HEK293 (cell line): ENCODE measurements at regions not wholly inside any gene's neighbourhood (a gene's known extent, or its start where the extent isn't known, plus 50 kb on each side); places are given as distances from the start of the nearest gene placed in this dataset.

ENCODE experiments used
- CTCF ChIA-PET: fragments of 350-600 bp; formaldehyde crosslinking; extraction: SDS; loops from one replicate; lab custom pipeline; 2021; ENCODE audit warnings: antibody characterized with exemption; lab: Yijun Ruan, JAX
- POLR2A ChIA-PET: fragments of 300-600 bp; formaldehyde crosslinking; extraction: SDS; loops from one replicate; lab custom pipeline; 2020; ENCODE audit warnings: antibody characterized with exemption, inconsistent platforms; lab: Yijun Ruan, JAX
- H3K27ac ChIP-seq: fragments of 200-500 bp; sonication (Bioruptor generic); 2 replicates; pipeline ENCODE4 v1.5.1; 2014; ENCODE audit warnings: low read depth, low read length, control low read depth, inconsistent platforms; ENCODE audit errors: extremely low read depth
- H3K36me3 ChIP-seq, 2 experiments: fragments of 200-500 bp in 1 of 2; sonication (Bioruptor generic) in 1 of 2; 1 replicate in 1 of 2; 2 replicates in 1 of 2; pipeline ENCODE4 v1.5.1; 2014 to 2017; ENCODE audit warnings: inconsistent platforms in 2 of 2, low read length in 2 of 2; ENCODE audit not compliant: control insufficient read depth in 2 of 2, insufficient read depth in 1 of 2
- H3K4me1 ChIP-seq: fragments of 200-500 bp; sonication (Bioruptor generic); 2 replicates; pipeline ENCODE4 v1.5.1; 2014; ENCODE audit warnings: mild to moderate bottlenecking, low read length, inconsistent platforms; ENCODE audit not compliant: control insufficient read depth, insufficient read depth
- H3K4me3 ChIP-seq: 2 replicates; pipeline ENCODE4 v1.5.1; 2011; ENCODE audit warnings: low read depth, mild to moderate bottlenecking, control low read depth, low read length, moderate library complexity
- H3K9me3 ChIP-seq: fragments of 200-500 bp; sonication (Bioruptor generic); 2 replicates; pipeline ENCODE4 v1.5.1; 2014; ENCODE audit warnings: low read depth, low read length, inconsistent platforms; ENCODE audit not compliant: control insufficient read depth, insufficient read depth
- GLI2 ChIP-seq: fragments of 450-650 bp; formaldehyde crosslinking; IDR thresholded peaks from 2 replicates; pipeline ENCODE4; 2017; ENCODE audit warnings: missing biosample characterization, missing genetic modification characterization, low read depth, borderline replicate concordance
- HOXA7 ChIP-seq: sonication (generic); formaldehyde crosslinking; IDR thresholded peaks from 2 replicates; pipeline ENCODE4 v1.8.1; 2022; ENCODE audit warnings: missing genetic modification reagents, borderline replicate concordance
- HOXD13 ChIP-seq: sonication (generic); formaldehyde crosslinking; IDR thresholded peaks from 2 replicates; pipeline ENCODE4 v1.8.0; 2022; ENCODE audit warnings: missing genetic modification reagents, borderline replicate concordance
- PBX3 ChIP-seq: sonication (generic); formaldehyde crosslinking; IDR thresholded peaks from 2 replicates; pipeline ENCODE4 v1.8.1; 2022; ENCODE audit warnings: mild to moderate bottlenecking, moderate library complexity, missing genetic modification reagents
- TRIM28 ChIP-seq: IDR thresholded peaks from 2 replicates; pipeline ENCODE4 v1.6.1; 2011; ENCODE audit warnings: low read length, control low read depth, borderline replicate concordance
- ZBTB20 ChIP-seq: fragments of 450-650 bp; formaldehyde crosslinking; IDR thresholded peaks from 2 replicates; pipeline ENCODE4 v1.5.1; 2016; ENCODE audit warnings: missing biosample characterization, missing genetic modification characterization
- ZBTB44 ChIP-seq: fragments of 450-650 bp; IDR thresholded peaks from 2 replicates; pipeline ENCODE4 v1.5.1; 2018; ENCODE audit warnings: missing biosample characterization, mild to moderate bottlenecking, missing genetic modification characterization
- ZBTB49 ChIP-seq: fragments of 450-650 bp; formaldehyde crosslinking; IDR thresholded peaks from 2 replicates; pipeline ENCODE4 v1.5.1; 2016; ENCODE audit warnings: missing biosample characterization, missing genetic modification characterization, low read depth
- ZNF133 ChIP-seq: fragments of 450-650 bp; formaldehyde crosslinking; IDR thresholded peaks from 2 replicates; pipeline ENCODE4 v1.5.1; 2016; ENCODE audit warnings: missing biosample characterization, missing genetic modification characterization
- ZNF174 ChIP-seq: fragments of 450-650 bp; formaldehyde crosslinking; IDR thresholded peaks from 2 replicates; pipeline ENCODE4 v1.5.0; 2017; ENCODE audit warnings: missing biosample characterization, mild to moderate bottlenecking, missing genetic modification characterization
- ZNF214 ChIP-seq: fragments of 450-650 bp; formaldehyde crosslinking; IDR thresholded peaks from 2 replicates; pipeline ENCODE4 v1.5.1; 2017; ENCODE audit warnings: missing biosample characterization, mild to moderate bottlenecking, missing genetic modification characterization, borderline replicate concordance
- ZNF223 ChIP-seq: fragments of 450-650 bp; formaldehyde crosslinking; IDR thresholded peaks from 2 replicates; pipeline ENCODE4 v1.5.1; 2016; ENCODE audit warnings: missing biosample characterization, missing genetic modification characterization
- ZNF248 ChIP-seq: fragments of 450-650 bp; formaldehyde crosslinking; IDR thresholded peaks from 2 replicates; pipeline ENCODE4 v1.5.1; 2017; ENCODE audit warnings: missing biosample characterization, missing genetic modification characterization
- ZNF302 ChIP-seq: fragments of 450-650 bp; formaldehyde crosslinking; IDR thresholded peaks from 2 replicates; pipeline ENCODE4 v1.5.1; 2016; ENCODE audit warnings: missing biosample characterization, missing genetic modification characterization, low read depth
- ZNF324 ChIP-seq: fragments of 450-650 bp; formaldehyde crosslinking; IDR thresholded peaks from 2 replicates; pipeline ENCODE4 v1.5.1; 2016; ENCODE audit warnings: missing biosample characterization, missing genetic modification characterization
- ZNF404 ChIP-seq: fragments of 450-650 bp; formaldehyde crosslinking; IDR thresholded peaks from 2 replicates; pipeline ENCODE4 v1.5.1; 2017; ENCODE audit warnings: missing biosample characterization, missing genetic modification characterization
- ZNF423 ChIP-seq: fragments of 450-650 bp; formaldehyde crosslinking; IDR thresholded peaks from 2 replicates; pipeline ENCODE4 v1.5.1; 2016; ENCODE audit warnings: missing biosample characterization, missing genetic modification characterization
- ZNF48 ChIP-seq: fragments of 450-650 bp; formaldehyde crosslinking; IDR thresholded peaks from 2 replicates; pipeline ENCODE4 v1.5.1; 2016; ENCODE audit warnings: missing biosample characterization, missing genetic modification characterization
- ZNF510 ChIP-seq: fragments of 450-650 bp; formaldehyde crosslinking; IDR thresholded peaks from 2 replicates; pipeline ENCODE4 v1.5.1; 2018; ENCODE audit warnings: mild to moderate bottlenecking, missing genetic modification characterization, missing biosample characterization; ENCODE audit not compliant: insufficient replicate concordance
- ZNF544 ChIP-seq: fragments of 450-650 bp; formaldehyde crosslinking; IDR thresholded peaks from 2 replicates; pipeline ENCODE4 v1.5.0; 2017; ENCODE audit warnings: missing biosample characterization, missing genetic modification characterization
- ZNF580 ChIP-seq: fragments of 450-650 bp; formaldehyde crosslinking; IDR thresholded peaks from 2 replicates; pipeline ENCODE4 v1.5.1; 2016; ENCODE audit warnings: missing biosample characterization, missing genetic modification characterization
- ZNF658 ChIP-seq: fragments of 450-650 bp; formaldehyde crosslinking; IDR thresholded peaks from 2 replicates; pipeline ENCODE4; 2016; ENCODE audit warnings: missing biosample characterization, missing genetic modification characterization
- ZNF660 ChIP-seq: fragments of 450-650 bp; IDR thresholded peaks from 2 replicates; pipeline ENCODE4 v1.5.1; 2018; ENCODE audit warnings: missing biosample characterization, mild to moderate bottlenecking, missing genetic modification characterization
- ZSCAN23 ChIP-seq: fragments of 450-650 bp; formaldehyde crosslinking; IDR thresholded peaks from 2 replicates; pipeline ENCODE4 v1.5.1; 2016; ENCODE audit warnings: missing biosample characterization, missing genetic modification characterization

- TF ChIP-seq ZNF660 (no peak), ZBTB49 (no peak), ZBTB44 (tag by site-specific recombination) (no peak), ZSCAN23 (tag by site-specific recombination) (no peak), ZNF214 (no peak), ZNF544 (no peak), HOXA7 (CRISPR knock-in tag) (no peak)
- POLR2A ChIA-PET = no interaction called here
- CTCF ChIA-PET = interaction anchor here (0.7 kb wide), 1 partner anchor 220 kb away, joined by 3 read pairs; no protein-coding TSS in a partner anchor
Measured at GRCh38 chr3:118408431-118408830, 626.2 kb downstream of the IGSF11 start.

GRCh38 chr3:118412503-118412902 lies 622.1 kb downstream of the IGSF11 start:
- ChIA-PET CTCF (no interaction called here), POLR2A (no interaction called here)
- no peaks in the 10 kb centered on the region for H3K36me3 ChIP-seq
- H3K9me3 ChIP-seq = no peaks in the 10 kb centered on the region
- H3K4me3 ChIP-seq = no peak overlapping the region
- H3K27ac ChIP-seq = no peak overlapping the region
- TF ChIP-seq HOXD13 (no peak), ZNF510 (tag by site-specific recombination) (no peak), TRIM28 (no peak), ZNF248 (tag by site-specific recombination) (no peak), PBX3 (CRISPR knock-in tag) (no peak), GLI2 (tag by site-specific recombination) (no peak), ZNF223 (tag by site-specific recombination) (no peak), ZNF48 (tag by site-specific recombination) (no peak), ZBTB20 (tag by site-specific recombination) (no peak), ZNF302 (tag by site-specific recombination) (no peak), ZNF174 (tag by site-specific recombination) (no peak), ZNF133 (no peak), ZNF423 (tag by site-specific recombination) (no peak), HOXA7 (CRISPR knock-in tag) (no peak), ZNF324 (no peak), ZNF658 (tag by site-specific recombination) (no peak), ZNF580 (no peak), ZNF404 (no peak)
- TF ChIP-seq, all 188 proteins: peak for 0
- no peaks in the 10 kb centered on the region for H3K4me1 ChIP-seq

More at GRCh38 chr3:118408431-118408830, 626.2 kb downstream of the IGSF11 start:
- no peaks in the 10 kb centered on the region for H3K36me3 ChIP-seq
- no peaks in the 10 kb centered on the region for H3K9me3 ChIP-seq
- H3K27ac ChIP-seq = no peak overlapping the region
- H3K4me3 ChIP-seq = no peak overlapping the region
- H3K4me1 ChIP-seq = no peaks in the 10 kb centered on the region
